NCI-H2171 (cell line): ENCODE measurements at regions not wholly inside any gene's neighbourhood (a gene's known extent, or its start where the extent isn't known, plus 50 kb on each side); places are given as distances from the start of the nearest gene placed in this dataset.

Experiments
- DNase-seq: peaks from one replicate; lab custom pipeline; 2025; lab: John Stamatoyannopoulos, UW

DNA sequence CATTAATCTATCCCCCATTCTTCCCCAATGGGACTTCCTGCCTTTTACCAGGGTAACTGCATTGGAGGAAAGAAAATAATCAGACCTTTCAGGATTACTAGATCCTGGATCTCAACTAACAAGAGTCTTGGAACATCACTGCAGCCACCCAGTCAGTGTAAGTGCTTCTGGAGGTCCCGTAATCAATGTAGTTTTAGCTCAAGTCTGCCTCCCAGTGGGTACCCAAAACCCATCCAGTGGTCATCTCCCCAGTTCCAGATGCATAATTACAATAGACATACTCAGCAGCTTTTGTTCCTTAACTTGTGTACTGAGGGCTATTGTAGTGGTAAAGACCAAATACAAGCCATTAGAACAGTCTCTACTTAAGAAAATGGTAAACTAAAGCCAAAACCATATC is 319.1 kb downstream of the GPATCH2 start:
- no peak for DNase-seq

DNA sequence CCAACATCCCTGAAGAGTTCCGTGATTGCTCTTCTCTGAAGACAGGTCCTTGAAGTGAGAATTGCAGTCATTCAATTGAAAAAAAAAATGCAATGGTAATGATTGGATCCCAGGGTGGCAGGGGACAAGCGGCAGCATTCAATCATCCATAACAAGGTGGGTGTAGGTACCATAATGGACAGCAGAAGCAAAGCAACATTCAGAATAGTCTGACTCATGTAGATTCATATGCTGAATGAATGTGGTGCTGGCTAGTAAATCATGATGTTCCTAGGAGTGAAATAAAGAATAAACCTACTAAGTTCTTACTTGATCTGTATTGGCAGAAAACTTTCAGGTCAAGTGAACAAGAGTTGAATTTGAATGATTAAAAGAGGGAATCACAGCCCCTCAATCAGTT is 319.6 kb downstream of the GPATCH2 start:
- no peak for DNase-seq

DNA sequence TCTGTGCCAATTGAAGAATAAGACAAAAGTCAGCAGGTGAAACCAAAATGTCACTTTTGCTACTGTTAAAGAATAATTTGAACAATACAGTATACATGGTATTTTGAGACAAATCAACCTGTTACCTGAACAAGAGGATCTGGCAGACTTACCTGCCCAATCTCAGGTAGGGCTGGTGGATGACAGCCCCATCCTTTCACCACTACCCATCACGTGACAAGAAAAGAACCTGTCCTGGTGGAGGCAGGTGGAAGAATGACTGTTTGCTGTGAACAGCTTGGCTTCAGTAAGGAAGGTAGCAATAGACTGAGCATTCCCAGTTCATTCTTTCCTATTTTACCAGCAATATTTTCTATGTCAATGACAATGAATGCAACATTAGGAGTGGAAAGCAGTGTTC is 349.6 kb downstream of the GPATCH2 start:
- no peak for DNase-seq

DNA sequence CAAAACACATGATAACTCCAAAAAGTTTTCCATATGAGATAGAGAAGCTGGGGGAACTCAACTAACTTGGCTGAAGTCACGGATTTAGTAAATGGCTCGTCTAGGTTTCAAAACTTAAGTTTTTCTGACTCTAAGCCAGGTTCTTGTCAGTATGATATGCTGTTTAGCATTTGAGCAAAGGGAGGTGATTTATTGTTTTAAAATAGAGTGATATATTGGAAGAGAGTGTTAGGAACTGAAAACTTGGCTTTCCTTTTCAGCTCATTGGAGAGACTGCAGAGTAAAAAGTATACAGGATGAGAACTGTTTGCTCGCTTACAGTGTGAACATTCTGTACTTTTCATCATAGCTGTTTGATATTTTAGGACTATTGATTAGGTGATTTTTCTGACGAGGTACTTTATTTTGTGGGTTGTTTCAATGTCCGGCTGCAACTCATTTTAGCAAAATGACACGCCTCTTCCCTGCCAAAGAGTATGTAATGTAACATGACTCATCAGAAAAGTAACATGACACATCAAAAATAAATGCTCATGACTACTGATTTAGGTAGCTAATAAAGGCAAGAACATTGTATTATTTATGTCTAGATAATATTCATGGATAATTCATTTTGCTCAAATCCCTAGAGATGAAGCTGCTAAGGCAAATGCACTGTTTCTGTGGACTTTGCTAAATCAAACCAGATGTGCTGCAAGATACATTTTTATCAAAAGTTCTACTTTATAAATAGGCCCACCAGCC is 355.1 kb downstream of the GPATCH2 start:
- no peak for DNase-seq

DNA sequence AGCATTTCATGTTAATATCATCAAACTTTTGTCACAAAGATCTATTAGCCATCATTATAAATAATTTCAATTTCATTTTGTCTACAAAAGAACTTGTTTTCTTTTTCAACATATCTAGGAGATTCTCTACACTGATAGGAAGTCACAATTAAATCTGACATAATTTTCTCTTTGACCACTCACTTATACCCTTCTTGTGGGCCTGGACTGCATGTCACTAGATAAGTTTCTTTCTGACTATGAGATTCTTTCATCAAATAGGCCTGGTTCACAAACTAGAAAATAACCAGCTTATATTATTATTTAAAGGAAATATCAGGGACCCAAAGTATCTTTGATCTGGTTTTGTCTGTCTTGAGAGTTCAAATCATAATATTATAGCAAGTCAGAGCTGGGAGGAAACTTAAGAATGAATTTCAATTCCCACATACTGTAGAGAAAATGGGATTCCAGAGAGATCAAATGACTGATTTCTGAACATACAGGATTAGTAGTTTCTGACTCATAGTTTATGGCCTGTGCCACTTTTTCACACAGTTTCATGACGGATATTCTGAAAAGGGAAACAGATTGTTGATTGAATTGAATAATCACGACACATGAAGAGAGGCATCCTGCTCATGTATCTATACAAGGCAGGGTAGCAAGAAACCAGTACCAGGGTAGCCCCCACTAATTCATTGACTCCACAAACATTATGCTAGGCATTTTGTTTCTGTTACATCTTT is 355.8 kb downstream of the GPATCH2 start:
- DNase-seq: no peak

DNA sequence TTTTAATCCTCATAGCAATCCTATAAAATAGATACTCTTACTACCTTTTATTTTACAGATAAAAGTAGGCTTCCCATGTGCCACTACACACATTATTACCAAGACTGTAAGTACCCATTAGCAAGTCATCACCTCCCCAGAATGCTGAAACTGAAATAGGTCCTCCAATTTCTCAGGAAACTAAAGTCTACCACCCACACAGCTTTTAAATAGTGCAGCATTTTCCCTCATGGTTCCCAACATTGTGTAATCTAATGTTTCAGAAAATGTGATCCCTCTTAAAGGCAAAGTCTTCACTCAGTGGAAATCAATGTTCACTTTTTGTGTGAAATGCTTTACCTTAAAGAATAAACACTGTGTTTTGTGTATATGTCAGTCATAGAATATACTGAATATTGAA is 356.5 kb downstream of the GPATCH2 start:
- DNase-seq: no peak

DNA sequence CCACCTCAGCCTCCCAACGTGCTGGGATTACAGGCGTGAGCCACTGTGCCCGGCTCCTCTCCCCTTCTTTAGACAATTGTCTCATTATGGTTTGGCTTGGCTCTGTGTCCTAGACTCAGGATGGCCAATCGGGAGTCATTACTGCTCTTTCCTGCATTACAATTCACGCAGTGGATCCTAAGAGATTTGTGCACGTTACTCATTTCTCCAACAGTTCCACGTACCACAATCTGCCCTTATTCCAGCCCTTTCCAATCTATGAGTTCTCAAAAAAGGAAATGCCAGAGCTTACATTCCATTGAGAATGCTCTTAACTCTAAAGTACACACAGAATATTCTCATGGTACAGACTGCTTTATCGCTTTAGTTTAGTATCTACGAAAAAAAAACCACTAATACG is 357.0 kb downstream of the GPATCH2 start:
- no peak for DNase-seq

DNA sequence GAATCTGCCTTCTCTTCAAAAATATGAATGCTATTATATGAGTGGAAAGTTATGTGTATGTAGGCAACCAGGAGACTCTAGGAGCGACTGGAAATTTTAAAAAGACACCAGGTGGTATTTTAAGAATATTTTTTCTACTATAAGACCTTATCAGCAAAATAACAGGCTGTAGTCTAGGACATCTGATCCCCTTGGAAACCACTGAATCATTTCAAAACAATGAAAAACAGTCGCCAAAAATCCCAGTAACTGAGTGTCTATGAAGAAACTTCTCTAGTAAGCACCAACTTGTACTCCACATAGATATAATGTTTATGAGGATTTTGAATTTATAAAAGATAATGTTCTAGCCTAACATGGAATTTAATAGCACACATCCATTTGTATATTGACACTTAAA is 358.5 kb downstream of the GPATCH2 start:
- peak; percentile 14 for DNase-seq

DNA sequence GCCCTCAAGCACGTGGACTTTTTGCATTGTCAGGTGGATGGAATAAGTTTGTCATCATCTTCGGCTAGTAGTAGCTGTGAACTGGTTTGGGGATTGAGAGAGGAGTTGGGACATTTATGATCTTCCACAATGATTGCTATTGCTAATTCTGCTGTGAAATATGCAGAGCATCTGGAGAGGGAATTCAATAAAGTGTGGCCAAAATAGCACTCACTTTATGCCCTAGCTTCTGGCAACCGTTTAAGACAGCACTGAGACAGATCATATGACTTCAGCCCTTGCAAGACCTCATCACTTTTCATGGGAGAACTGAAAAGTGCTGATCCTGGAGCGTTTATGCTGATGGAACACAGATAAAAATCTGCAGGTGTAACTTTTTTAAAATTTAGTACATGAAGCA is 360.8 kb downstream of the GPATCH2 start:
- no peak for DNase-seq

DNA sequence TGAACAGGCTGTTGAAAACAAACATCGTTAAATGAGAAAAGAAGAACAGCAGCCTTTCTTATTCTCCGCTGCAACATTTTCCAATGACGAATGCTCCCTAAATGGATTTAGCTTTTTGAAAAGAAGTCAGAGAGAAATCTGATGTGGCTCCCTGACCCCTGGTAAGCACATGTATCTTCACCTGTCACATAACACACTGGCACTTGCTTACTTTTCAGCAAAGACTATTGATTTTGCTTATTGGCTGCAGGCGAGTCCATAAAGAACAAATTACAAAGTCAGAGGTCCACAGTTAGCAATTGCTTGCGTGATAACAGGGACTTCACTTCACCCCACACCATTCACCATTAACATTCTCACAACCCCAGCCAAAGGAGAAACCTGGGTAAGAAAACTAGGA is 362.8 kb downstream of the GPATCH2 start:
- DNase-seq: no peak

DNA sequence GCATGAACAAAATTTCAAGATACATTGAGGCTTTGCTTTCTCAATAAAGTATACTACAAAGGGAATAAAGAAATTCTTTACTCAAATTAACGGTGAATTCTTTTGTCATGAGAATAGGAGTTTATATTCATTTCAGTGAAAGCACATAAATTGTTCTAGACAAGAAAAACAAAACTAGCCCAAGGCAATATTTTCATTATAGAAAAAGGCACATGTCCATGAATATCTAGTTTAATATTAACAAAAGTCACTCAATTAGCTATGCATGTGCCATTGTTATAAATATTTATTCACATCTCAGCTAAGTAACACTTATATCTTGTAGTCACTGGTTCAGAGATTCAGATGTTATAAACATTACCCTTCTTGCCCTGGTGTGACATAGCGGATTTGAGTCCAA is 369.3 kb downstream of the GPATCH2 start:
- no peak for DNase-seq

DNA sequence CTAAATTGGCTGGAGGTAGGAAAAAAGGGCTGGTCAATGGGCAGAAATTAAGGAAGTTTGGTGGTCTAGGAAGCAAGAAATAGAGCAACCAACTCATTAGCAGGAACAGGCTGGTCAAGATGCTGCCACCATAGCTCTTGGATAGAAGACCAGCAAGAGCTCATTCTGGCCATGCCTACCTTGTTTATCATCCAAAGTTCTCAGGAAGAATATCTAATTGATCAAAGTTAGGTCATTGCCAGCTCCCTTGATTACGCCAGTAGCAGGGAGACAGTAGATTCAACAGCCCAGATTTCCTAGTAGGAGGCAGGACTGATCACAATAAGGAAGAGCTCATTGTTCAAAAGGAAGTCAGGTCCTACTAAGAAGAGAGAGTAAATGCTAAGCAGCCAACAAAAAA is 370.2 kb downstream of the GPATCH2 start:
- no peak for DNase-seq

DNA sequence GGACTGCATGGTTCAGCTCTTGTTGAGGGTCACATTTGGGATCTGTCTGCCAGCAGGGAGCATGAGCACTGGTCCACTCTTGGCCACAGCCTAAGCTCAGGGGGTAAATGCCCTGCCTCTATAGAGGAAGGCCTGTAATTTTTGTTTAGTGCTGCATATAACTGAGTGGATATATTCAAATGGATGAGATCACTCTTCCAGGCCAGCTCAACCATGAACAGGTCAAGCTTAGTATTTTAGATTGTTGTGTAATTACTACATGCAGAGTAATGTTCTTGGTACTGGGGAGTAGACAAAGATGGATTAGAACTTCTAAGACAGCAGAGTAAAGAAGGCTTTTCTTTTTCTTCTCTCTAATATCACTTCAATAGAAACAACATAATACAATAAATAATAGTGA is 376.9 kb downstream of the GPATCH2 start:
- no peak for DNase-seq

DNA sequence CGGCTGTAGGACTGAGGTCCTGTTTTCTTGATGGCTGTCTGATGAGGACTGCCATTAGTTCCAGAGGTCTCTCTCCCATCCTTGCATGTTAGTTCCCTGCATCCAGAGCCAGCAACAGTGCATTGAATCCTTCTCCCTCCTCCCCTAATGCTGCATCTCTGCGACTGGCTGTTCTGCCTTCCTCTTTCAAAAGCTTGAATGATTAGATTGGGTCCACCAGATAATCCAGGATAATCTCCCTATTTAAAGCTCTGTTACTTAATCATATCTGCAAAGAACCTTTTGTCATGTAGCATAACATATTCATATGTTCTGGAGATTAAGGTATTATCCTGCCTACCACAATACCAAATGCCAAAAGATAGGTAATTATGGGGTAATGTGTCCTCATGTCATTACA is 377.5 kb downstream of the GPATCH2 start:
- no peak for DNase-seq

DNA sequence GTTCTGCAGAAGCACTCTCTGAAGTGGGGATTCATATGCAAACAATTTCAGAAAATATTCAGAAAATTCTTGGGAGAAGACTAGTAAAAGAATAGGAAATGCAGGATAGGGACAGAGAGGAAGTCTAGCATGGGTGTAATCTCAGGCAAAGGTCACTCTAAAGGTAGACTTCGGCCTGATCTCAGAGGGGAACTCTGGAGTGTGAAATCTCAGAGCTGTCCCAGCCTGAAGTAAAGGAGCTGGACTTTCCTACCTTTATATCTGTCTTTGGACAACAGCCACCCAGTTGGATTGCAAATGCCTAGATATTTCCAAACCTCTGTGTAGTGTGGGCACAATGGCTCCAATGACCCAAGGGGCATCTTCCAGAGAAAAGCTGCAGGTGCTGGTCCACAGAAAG is 379.8 kb downstream of the GPATCH2 start:
- DNase-seq: no peak

DNA sequence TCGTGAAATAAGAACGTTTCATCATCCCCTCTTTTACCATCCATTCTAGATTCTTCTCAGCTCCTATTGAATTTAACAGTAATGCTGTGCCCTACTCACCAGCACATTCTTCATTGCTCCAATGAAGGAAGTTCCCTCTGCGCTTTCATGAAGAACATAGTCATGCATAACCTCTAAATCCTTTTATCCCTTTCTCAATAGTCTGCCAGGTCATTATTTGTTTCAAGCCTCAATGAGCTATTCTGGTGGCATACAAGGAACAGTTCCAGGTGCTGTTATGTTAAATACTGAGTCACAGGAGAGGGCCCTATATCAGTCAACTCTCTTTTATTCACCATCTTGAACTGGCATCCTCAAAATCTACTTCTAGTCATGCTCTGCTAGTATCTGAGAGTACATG is 381.0 kb downstream of the GPATCH2 start:
- no peak for DNase-seq

DNA sequence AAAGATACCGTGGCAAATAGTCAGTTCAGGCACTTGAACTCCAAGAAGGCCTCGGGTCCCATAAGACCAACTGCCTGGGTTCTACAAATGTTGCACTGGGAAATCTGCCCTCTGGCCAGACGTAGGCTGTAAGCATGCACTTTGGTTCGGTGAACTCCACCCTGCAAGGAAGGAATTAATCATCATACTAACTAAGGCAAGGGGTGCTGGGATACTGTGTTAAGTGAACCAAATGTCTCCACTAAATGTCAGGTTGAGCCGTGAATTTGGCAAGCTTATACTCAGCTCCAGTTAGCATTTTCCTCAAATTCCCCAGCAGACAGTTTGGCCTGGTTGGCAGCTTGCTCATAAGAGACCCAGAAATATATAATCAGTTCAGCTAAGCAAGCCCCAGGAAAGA is 385.9 kb downstream of the GPATCH2 start:
- DNase-seq: no peak

DNA sequence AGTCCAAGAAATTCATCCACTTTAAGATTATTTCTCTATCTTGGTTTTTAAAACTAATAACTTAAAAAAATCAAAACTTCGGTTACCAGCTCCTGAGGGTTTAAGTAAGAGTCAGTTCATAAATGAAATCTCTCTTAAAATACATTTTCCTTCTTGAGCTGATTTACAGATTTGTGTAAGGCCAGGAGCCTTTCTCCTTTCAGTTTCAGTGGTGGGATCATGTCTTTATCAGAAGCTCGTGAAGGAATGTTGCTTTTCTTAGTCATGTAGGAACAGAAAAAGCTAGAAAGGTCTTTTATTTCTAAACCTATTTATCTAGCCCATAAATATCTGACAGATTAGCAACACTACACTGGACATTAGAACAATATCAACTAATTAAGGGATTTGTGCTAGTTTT is 390.2 kb downstream of the GPATCH2 start:
- no peak for DNase-seq

DNA sequence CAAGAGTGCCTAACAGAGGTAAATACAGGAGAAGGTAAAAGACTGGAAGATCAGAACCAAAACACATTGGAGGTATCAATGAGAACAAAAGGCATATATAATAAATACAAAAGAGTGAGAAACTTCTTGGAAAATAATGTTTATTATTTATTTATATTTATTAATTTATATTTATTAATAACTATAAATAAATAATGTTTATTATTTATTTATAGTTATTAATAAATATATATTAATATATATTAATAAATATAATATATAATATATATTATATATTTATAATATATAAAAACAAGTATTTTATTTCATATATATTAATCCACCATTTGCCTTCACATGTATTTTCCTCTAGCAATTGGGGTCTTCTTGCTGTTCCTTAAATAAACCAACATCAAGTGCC is 391.9 kb downstream of the GPATCH2 start:
- DNase-seq: no peak

DNA sequence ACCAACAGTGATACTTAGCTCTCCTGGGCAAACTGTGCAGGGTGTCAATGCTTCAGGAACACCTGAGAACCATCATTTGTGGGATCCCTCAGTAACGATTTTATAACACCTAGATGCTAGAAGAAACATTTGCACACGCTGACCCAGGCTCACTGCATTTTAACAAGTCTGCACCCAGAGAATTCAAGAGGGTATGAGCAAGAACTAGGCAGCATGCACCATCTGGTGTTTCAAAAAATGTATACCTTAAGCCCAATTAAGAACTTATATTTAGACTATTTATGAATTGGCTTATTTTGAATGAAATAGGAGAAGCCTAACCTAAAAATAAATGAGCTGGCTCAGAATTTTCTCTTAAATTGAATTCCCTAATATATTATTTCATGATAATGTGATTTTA is 400.5 kb downstream of the GPATCH2 start:
- DNase-seq: peak; percentile 25

DNA sequence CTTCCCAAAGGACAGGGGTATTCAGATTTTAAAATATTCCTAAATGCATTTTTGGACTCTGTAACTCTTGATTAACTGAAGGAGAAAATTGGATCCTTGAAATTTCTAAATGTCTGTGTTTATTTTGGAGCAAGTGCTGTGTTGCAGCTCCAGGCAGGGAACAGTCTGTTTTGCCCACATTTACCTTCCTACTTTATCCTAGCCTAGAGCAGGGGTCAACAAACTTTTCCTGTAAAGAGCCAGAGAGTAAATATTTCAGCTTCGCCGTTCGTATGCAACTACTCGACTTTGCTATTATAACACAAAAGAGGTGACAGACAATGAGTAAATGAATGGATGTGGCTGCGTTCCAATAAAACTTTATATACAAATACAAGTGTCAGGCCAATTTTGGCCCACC is 402.2 kb downstream of the GPATCH2 start:
- DNase-seq: no peak

DNA sequence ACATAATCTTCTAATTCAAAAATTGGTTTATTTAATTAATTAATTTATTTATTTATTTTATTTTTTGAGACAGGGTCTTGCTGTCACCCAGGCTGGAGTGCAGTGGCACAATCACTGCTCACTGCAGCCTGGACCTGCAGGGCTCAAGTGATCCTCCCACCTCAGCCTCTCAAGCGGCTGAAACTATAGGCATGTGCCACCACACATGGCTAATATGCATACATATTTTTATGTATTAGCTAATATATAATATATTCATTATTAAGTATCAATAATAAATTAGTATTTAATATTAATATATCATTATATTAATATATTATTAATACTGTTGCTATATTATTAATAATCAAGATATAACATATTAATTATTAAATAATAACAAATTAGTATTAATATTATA is 406.7 kb downstream of the GPATCH2 start:
- no peak for DNase-seq

DNA sequence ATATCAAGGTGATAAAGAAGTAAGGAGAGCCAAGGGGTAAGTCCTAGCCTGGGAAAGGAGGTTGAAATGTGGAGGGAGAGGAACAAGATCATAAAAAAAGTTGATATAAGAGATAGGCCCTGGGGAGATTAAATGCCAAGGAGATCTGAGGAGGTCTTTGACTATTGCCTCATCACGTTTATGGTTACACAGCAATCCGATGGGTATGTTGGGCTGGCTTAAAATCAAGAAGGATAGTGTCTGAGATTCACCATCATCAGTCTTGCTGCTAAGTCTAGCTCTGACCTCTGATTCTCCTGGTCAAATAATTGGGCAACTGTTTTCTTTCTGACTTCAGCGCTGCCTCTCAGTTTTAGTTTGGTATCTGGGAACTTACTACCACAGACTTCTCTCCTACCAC is 416.3 kb downstream of the GPATCH2 start:
- DNase-seq: no peak

DNA sequence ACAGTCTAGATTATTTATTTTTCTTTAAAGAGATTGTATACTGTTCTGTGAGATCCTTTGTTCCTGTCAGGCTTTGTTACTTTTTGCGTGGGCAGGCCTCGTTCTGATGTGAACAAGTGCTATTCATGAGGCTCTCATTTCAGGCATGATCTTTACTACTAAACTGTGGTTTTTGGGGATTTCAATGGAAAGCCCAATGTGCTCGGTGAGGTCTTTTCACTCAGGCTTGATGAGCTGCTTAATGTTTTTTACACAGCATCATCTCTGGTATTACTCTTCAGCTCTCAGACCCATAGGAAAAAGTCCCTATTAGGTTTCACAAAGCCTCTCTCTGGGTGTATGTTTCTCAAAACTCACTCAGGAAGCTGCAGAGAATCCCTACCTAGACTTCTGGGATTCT is 419.4 kb downstream of the GPATCH2 start:
- no peak for DNase-seq
